ENCODE measurements at regions not wholly inside any gene's neighbourhood (a gene's known extent, or its start where the extent isn't known, plus 50 kb on each side); places are given as distances from the start of the nearest gene placed in this dataset.

- intact Hi-C loops (cut with DNase I; ENCODE audit: low total_unique reads) = no loop called here
- no peak overlapping the region for H3K4me3 ChIP-seq
- no peak for TF ChIP-seq CTCF (IDR thresholded peaks at IDR 0.05)
- TF ChIP-seq POLR2A (IDR thresholded peaks at IDR 0.05) = no peak
- no peaks in the 10 kb centered on the region for H3K9me3 ChIP-seq
- H3K27ac ChIP-seq = no peak overlapping the region
- DNase-seq = no peak
- H3K36me3 ChIP-seq (ENCODE audit: low read depth, missing control alignments) = no peaks in the 10 kb centered on the region
- H3K4me1 ChIP-seq = no peaks in the 10 kb centered on the region
- 71 to 81% methylated on average over 3 of the region's 3 CpGs for WGBS, 2 donors
- no peaks in the 10 kb centered on the region for H3K27me3 ChIP-seq
These were observed 62.8 kb upstream of the ITSN2 start for GRCh38 chr2:24423095-24423494.

- 48 to 59% methylated on average over 4 of the region's 4 CpGs for WGBS, 2 donors
- TF ChIP-seq POLR2A (IDR thresholded peaks at IDR 0.05) = no peak
- TF ChIP-seq CTCF (IDR thresholded peaks at IDR 0.05) = peak; percentile 14 to 51 (median 48)
- peak; percentile 87 for DNase-seq
- H3K27me3 ChIP-seq = no peaks in the 10 kb centered on the region
- intact Hi-C loops (cut with DNase I; ENCODE audit: low total_unique reads) = no loop called here
- H3K36me3 ChIP-seq (ENCODE audit: low read depth, missing control alignments) = no peaks in the 10 kb centered on the region
- no peaks in the 10 kb centered on the region for H3K4me1 ChIP-seq
- no peak overlapping the region for H3K27ac ChIP-seq
- H3K4me3 ChIP-seq = no peak overlapping the region
- H3K9me3 ChIP-seq = no peaks in the 10 kb centered on the region
These were observed 61.3 kb upstream of the ITSN2 start for GRCh38 chr2:24421668-24422067.

GRCh38 chr2:24420373-24420772 lies 60.0 kb upstream of the ITSN2 start:
- H3K27ac ChIP-seq = no peak overlapping the region
- no peak for DNase-seq
- H3K9me3 ChIP-seq = no peaks in the 10 kb centered on the region
- H3K4me1 ChIP-seq = no peaks in the 10 kb centered on the region
- no peak overlapping the region for H3K4me3 ChIP-seq
- H3K27me3 ChIP-seq = no peaks in the 10 kb centered on the region
- WGBS, 2 donors = 38 to 61% methylated on average over 1 of the region's 1 CpG
- intact Hi-C loops (cut with DNase I; ENCODE audit: low total_unique reads) = no loop called here
- no peaks in the 10 kb centered on the region for H3K36me3 ChIP-seq (ENCODE audit: low read depth, missing control alignments)
- TF ChIP-seq POLR2A (IDR thresholded peaks at IDR 0.05) = no peak
- TF ChIP-seq CTCF (IDR thresholded peaks at IDR 0.05) = no peak

- Histone ChIP-seq H3K4me3 (no peak overlapping the region), H3K36me3 (ENCODE audit: low read depth, missing control alignments) (no peaks in the 10 kb centered on the region), H3K27ac (no peak overlapping the region), H3K9me3 (no peaks in the 10 kb centered on the region), H3K4me1 (no peaks in the 10 kb centered on the region), H3K27me3 (no peaks in the 10 kb centered on the region)
- TF ChIP-seq CTCF (IDR thresholded peaks at IDR 0.05) = no peak
- no peak for TF ChIP-seq POLR2A (IDR thresholded peaks at IDR 0.05)
- intact Hi-C loops (cut with DNase I; ENCODE audit: low total_unique reads) = no loop called here
- no peak for DNase-seq
- WGBS, 2 donors = 82 to 91% methylated on average over 2 of the region's 2 CpGs
These were observed 58.0 kb upstream of the ITSN2 start for GRCh38 chr2:24418166-24418841.

GRCh38 chr2:24412812-24413211 lies 52.5 kb upstream of the ITSN2 start:
- no peak for DNase-seq
- H3K4me1 ChIP-seq = no peaks in the 10 kb centered on the region
- no peaks in the 10 kb centered on the region for H3K36me3 ChIP-seq (ENCODE audit: low read depth, missing control alignments)
- no peak overlapping the region for H3K4me3 ChIP-seq
- no peaks in the 10 kb centered on the region for H3K9me3 ChIP-seq
- H3K27me3 ChIP-seq = no peaks in the 10 kb centered on the region
- no peak overlapping the region for H3K27ac ChIP-seq
- intact Hi-C loops (cut with DNase I; ENCODE audit: low total_unique reads) = loop anchor here (5.0 kb wide), 1 partner anchor 414 kb away; no protein-coding TSS in a partner anchor
- TF ChIP-seq CTCF (IDR thresholded peaks at IDR 0.05) (no peak), POLR2A (IDR thresholded peaks at IDR 0.05) (no peak)
- 94 to 96% methylated on average over 3 of the region's 3 CpGs for WGBS, 2 donors

Measured in testis (tissue), 2 donors.